GM12864 (cell line): ENCODE measurements at regions not wholly inside any gene's neighbourhood (a gene's known extent, or its start where the extent isn't known, plus 50 kb on each side); places are given as distances from the start of the nearest gene placed in this dataset.

ENCODE experiments used
- DNase-seq: peaks from one replicate; pipeline ENCODE4 v3.0.0-alpha.2; 2011; ENCODE audit warnings: low read depth
- H3K4me3 ChIP-seq: 2 replicates; pipeline ENCODE4 v1.5.1; 2011; ENCODE audit warnings: mild to moderate bottlenecking, low read depth, low read length, control low read depth
- TF ChIP-seq, protein P1 (sequence below): IDR thresholded peaks from 2 replicates; pipeline ENCODE4 v1.5.1; 2011; ENCODE audit warnings: low read depth, mild to moderate bottlenecking, moderate library complexity, low read length, control low read depth, inconsistent platforms; ENCODE audit errors: missing control alignments

DNA sequence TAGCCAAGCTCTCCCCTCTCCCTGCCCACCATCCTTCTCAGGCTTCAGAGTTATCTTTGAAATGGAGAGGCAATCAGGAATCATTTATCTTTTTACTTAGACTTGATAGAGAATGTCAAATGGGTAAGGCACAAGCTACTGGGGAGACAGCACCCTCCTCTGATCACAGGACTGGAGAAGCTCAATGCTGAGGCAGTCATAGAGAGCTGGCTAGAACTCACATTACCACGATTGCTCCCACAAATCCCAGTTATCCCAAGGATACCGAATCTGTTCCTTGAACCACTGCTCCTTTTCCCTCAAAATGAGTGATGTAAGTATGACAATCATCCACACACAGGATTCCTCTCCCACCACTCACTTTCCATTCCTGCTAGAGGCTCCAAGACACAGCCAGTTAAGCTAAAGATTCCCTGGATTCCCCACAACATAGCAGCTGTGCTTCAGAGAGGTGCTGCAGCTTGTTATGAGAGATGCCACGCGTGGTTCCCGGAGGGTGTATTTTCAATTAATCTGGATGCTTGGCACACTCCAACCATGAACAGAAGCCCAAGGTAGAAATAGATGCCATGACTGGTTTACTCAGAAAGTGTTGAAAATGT lies 96.2 kb upstream of the VGLL2 start:
- TF ChIP-seq, protein P1, sequence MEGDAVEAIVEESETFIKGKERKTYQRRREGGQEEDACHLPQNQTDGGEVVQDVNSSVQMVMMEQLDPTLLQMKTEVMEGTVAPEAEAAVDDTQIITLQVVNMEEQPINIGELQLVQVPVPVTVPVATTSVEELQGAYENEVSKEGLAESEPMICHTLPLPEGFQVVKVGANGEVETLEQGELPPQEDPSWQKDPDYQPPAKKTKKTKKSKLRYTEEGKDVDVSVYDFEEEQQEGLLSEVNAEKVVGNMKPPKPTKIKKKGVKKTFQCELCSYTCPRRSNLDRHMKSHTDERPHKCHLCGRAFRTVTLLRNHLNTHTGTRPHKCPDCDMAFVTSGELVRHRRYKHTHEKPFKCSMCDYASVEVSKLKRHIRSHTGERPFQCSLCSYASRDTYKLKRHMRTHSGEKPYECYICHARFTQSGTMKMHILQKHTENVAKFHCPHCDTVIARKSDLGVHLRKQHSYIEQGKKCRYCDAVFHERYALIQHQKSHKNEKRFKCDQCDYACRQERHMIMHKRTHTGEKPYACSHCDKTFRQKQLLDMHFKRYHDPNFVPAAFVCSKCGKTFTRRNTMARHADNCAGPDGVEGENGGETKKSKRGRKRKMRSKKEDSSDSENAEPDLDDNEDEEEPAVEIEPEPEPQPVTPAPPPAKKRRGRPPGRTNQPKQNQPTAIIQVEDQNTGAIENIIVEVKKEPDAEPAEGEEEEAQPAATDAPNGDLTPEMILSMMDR: no peak
- no peak overlapping the region for H3K4me3 ChIP-seq
- no peak for DNase-seq

DNA sequence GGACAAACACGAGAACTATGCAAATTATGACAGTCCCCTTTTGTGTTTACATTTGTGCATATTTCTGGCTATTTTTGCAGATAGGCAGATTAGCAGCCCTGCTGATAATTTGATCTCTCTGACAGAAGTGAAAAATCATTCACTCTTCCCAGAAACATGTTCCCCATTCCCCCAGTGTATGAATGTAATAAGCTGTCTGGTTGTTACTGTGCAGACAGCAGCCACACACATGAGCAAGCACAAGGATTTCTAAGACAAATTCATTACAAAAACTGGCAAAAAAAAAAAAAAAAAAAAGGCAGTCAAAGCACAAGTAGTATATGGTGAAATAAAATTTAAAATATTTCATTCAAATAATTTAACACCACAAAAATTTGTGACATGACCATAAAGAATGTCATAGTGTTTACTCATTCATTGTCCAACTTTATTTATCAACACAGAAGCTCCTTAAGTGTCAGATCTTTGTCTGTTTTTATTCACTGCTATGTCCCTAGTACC lies 95.5 kb upstream of the VGLL2 start:
- TF ChIP-seq, protein P1: no peak
- no peak overlapping the region for H3K4me3 ChIP-seq

DNA sequence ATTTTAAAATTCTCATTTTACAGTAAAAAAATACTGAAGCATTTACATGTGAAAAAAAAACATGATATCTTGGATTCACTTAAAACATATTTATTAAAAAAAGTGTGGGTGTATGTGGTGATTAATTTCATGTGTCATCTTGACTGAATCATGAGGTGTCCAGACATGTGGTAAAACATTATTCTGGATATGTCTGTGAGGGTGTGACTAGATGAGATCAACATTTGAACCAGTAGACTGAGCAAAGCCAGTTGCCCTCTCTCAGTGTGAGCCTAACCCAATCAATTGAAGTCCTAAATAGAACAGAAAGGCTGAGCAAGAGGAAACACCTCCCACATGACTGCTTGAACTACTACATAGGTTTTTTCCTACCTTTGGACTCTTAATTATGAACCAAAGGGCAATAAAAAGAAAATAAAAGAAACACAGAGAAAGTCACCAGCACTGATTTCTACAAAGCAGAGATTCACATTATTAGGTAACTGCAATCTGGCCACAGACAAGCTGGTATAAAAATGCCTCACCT lies 90.5 kb upstream of the VGLL2 start:
- TF ChIP-seq, protein P1: no peak
- no peak for DNase-seq
- no peak overlapping the region for H3K4me3 ChIP-seq

More for the DNA sequence above, 95.5 kb upstream of the VGLL2 start:
- DNase-seq: no peak

DNA sequence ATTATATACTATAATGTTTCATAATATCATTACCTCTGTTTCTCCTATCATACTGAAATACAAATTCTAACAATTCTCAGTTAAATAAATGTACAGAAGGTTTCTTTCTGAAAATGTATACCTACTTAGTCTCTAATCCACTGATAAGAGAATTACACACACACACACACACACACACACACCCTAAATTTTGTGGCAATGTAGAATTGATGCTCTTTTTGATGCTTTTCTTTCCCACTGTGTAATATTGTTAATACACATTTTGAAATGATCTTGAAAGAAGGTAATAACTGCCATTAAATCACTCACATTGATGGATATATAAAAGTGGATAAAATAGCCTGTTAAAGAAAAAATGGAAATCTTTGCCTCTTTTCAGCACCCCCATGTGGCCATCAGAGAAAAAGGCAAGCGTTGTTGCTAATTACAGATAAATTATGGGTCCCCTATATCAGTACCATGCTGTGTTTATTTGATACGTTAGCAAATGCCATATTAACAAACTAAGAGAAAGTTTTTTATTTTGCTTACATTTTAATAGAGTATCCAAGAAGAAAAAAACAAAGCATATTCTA lies 76.6 kb upstream of the VGLL2 start:
- H3K4me3 ChIP-seq: no peak overlapping the region
- no peak for DNase-seq
- TF ChIP-seq, protein P1: peak; percentile 37

DNA sequence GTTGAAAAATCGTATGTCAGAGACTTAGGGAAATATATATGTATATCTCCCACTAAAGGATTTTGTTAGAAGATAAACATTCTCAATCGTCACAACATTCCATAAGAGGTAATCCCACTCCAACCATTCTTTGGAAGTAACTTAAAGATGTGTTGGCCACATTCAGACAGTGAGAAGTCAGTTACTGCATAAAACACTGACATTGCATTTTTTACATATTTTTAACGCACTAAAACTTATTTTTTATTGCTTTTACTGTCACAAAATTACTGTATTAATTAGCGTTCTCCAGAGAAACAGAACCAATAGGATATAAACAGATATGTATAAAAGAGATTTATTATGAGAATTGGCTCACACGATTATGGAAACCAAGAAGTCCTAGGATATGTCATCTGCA lies 74.3 kb upstream of the VGLL2 start:
- DNase-seq: no peak
- no peak overlapping the region for H3K4me3 ChIP-seq
- TF ChIP-seq, protein P1: no peak

DNA sequence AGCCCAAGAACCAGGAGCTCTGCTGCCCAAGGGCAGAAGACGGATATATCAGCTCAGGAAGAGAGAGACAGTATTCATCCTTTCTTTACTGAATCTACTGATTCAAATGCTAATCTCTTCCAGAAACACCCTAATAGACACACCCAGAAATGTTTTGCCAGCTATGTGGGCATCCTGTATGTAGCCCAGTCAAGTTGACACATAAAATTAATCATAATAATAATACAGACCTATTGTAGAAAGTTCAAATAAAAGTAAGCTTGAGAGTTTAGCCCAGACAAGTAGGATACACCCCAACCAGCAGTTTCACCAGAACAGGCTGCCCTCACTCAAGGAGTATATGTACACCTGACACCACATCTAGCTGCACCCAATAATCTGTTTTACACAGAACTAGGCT lies 73.9 kb upstream of the VGLL2 start:
- DNase-seq: no peak
- no peak overlapping the region for H3K4me3 ChIP-seq
- TF ChIP-seq, protein P1: no peak

DNA sequence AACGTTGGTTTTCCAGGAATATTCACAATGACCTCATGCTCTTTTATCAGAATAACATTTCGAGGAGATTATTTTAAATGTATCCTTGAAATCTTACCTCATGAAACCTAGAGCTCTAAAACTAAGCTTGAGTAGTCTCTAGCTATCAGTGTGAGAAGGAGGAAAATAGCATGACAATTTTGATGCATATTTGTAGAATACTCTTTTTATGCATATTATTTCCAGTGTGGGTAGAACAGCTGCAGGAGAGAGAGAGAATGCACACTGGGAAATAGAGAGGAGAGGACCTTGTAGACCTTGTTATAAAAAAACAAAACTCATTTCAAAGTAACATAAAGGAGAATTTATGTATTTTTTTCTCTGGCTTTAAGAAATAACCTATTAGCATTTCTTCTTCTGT lies 71.1 kb upstream of the VGLL2 start:
- no peak for DNase-seq
- TF ChIP-seq, protein P1: no peak
- H3K4me3 ChIP-seq: no peak overlapping the region
